GM23338 (cell line): ENCODE measurements at regions not wholly inside any gene's neighbourhood (a gene's known extent, or its start where the extent isn't known, plus 50 kb on each side); places are given as distances from the start of the nearest gene placed in this dataset.
"Not testable (repeated sequence)": the region's sequence is repeated elsewhere in the genome, so short reads cannot be mapped to it uniquely, and the experiment has no call there.

Source experiments
- ATAC-seq: fragments of 200-7000 bp; cut with Tn5 transposase; 3 replicates; pipeline ENCODE4 v1.9.1; 2020
- DNase-seq: peaks from one replicate; pipeline ENCODE4 v3.0.0-alpha.2; 2015; ENCODE audit warnings: low spot score
- H2AFZ ChIP-seq: fragments of 200-600 bp; sonication (generic); 2 replicates; pipeline ENCODE4 v1.8.0; 2016; ENCODE audit warnings: antibody characterized with exemption, mild to moderate bottlenecking, moderate library complexity
- H3F3A ChIP-seq: fragments of 200-600 bp; sonication (generic); replicated peaks from 2 replicates; pipeline ENCODE4 v1.8.0; 2017; ENCODE audit warnings: antibody characterized with exemption, mixed run types, low read depth
- H3K27ac ChIP-seq: fragments of 200-600 bp; sonication (generic); 2 replicates; pipeline ENCODE4 v1.6.1; 2016; ENCODE audit warnings: low read depth
- H3K27me3 ChIP-seq: fragments of 200-600 bp; sonication (generic); 2 replicates; pipeline ENCODE4 v1.8.0; 2016; ENCODE audit warnings: mild to moderate bottlenecking, mixed run types, moderate library complexity; ENCODE audit not compliant: insufficient read depth
- H3K36me3 ChIP-seq: fragments of 200-600 bp; sonication (generic); 2 replicates; pipeline ENCODE4 v1.8.0; 2016; ENCODE audit warnings: mild to moderate bottlenecking; ENCODE audit not compliant: insufficient read depth
- H3K4me1 ChIP-seq: fragments of 200-600 bp; sonication (generic); 2 replicates; pipeline ENCODE4 v1.8.0; 2016; ENCODE audit warnings: mild to moderate bottlenecking, moderate library complexity; ENCODE audit not compliant: insufficient read depth
- H3K4me2 ChIP-seq: fragments of 200-600 bp; sonication (generic); 2 replicates; pipeline ENCODE4 v1.7.1; 2017; ENCODE audit warnings: mixed run types
- H3K4me3 ChIP-seq: fragments of 200-600 bp; sonication (generic); 2 replicates; pipeline ENCODE4 v1.6.1; 2016; ENCODE audit warnings: mixed run types
- H3K79me2 ChIP-seq: fragments of 200-600 bp; sonication (generic); replicated peaks from 2 replicates; pipeline ENCODE4 v1.8.0; 2017; ENCODE audit warnings: mild to moderate bottlenecking; ENCODE audit not compliant: insufficient read depth
- H3K9me2 ChIP-seq: fragments of 200-600 bp; sonication (generic); 2 replicates; pipeline ENCODE4 v1.8.0; 2017; ENCODE audit not compliant: insufficient read depth
- H4K20me1 ChIP-seq: fragments of 200-600 bp; sonication (generic); replicated peaks from 2 replicates; pipeline ENCODE4 v1.8.0; 2017; ENCODE audit warnings: mild to moderate bottlenecking; ENCODE audit not compliant: insufficient read depth
- H3K27ac Mint-ChIP-seq: 2 replicates; pipeline ENCODE4 v1.8.0; 2020; ENCODE audit warnings: inconsistent platforms, mild to moderate bottlenecking, moderate library complexity, mixed read lengths
- H3K27me3 Mint-ChIP-seq: 3 replicates; pipeline ENCODE4 v1.8.0; 2022; ENCODE audit warnings: low read depth, mild to moderate bottlenecking, moderate library complexity, mixed read lengths, inconsistent platforms; ENCODE audit not compliant: insufficient read depth, poor library complexity
- H3K36me3 Mint-ChIP-seq: 3 replicates; pipeline ENCODE4 v1.8.0; 2021; ENCODE audit warnings: low read depth, mild to moderate bottlenecking, inconsistent platforms, moderate library complexity, mixed read lengths
- H3K4me1 Mint-ChIP-seq: 3 replicates; pipeline ENCODE4 v1.8.0; 2020; ENCODE audit warnings: mild to moderate bottlenecking, inconsistent platforms, mixed read lengths
- H3K4me3 Mint-ChIP-seq: 3 replicates; pipeline ENCODE4 v1.8.0; 2021; ENCODE audit warnings: moderate library complexity, mild to moderate bottlenecking, inconsistent platforms, mixed read lengths
- H3K9me3 Mint-ChIP-seq: 3 replicates; pipeline ENCODE4 v1.8.0; 2020; ENCODE audit warnings: moderate library complexity, mild to moderate bottlenecking, inconsistent platforms, mixed read lengths

GRCh38 chr1:120955961-120956360, 66.4 kb downstream of the PPIAL4A start:
- H3K9me2 ChIP-seq, H3K36me3 ChIP-seq, H3K9me3 Mint-ChIP-seq, ATAC-seq, H2AFZ ChIP-seq, H4K20me1 ChIP-seq, H3K4me3 ChIP-seq, H3K36me3 Mint-ChIP-seq, H3K79me2 ChIP-seq, H3F3A ChIP-seq, H3K27me3 ChIP-seq: not testable (repeated sequence)
- Histone ChIP-seq H3K4me2 (peak overlapping the region; percentile 39), H3K27ac (peak overlapping the region; percentile 96), H3K4me1 (peaks cover 13% of the 10 kb centered on the region)
- H3K27me3 Mint-ChIP-seq = peaks cover 14% of the 10 kb centered on the region
- H3K27ac Mint-ChIP-seq = 0 out of 2 replicates have a peak overlapping the region, but pooled peaks have one; percentile 1
- peak; percentile 51 for DNase-seq
- H3K4me3 Mint-ChIP-seq = peak overlapping the region; percentile 14; the same call in 2 of the 3 replicates
- H3K4me1 Mint-ChIP-seq = peaks cover 26% of the 10 kb centered on the region

- H3K4me1 Mint-ChIP-seq, H3K36me3 Mint-ChIP-seq, DNase-seq, H3K27ac ChIP-seq, H4K20me1 ChIP-seq, H3K4me2 ChIP-seq, H3K79me2 ChIP-seq, H3K4me1 ChIP-seq, H3F3A ChIP-seq, H3K27ac Mint-ChIP-seq, H2AFZ ChIP-seq, ATAC-seq, H3K4me3 Mint-ChIP-seq, H3K9me3 Mint-ChIP-seq, H3K36me3 ChIP-seq, H3K27me3 ChIP-seq, H3K9me2 ChIP-seq, H3K4me3 ChIP-seq, H3K27me3 Mint-ChIP-seq: not testable (repeated sequence)
These were observed 76.4 kb downstream of the PPIAL4A start for GRCh38 chr1:120966018-120966417.

GRCh38 chr1:120972863-120973262, 83.3 kb downstream of the PPIAL4A start:
- not testable (repeated sequence) for H3K79me2 ChIP-seq, H2AFZ ChIP-seq, H3K27me3 Mint-ChIP-seq, H3K9me2 ChIP-seq, H3K4me1 Mint-ChIP-seq, ATAC-seq, H3K27ac ChIP-seq, H3K4me1 ChIP-seq, H3K4me3 ChIP-seq, H3K4me2 ChIP-seq, H3F3A ChIP-seq, DNase-seq, H3K27me3 ChIP-seq, H4K20me1 ChIP-seq, H3K9me3 Mint-ChIP-seq, H3K36me3 ChIP-seq, H3K36me3 Mint-ChIP-seq, H3K4me3 Mint-ChIP-seq, H3K27ac Mint-ChIP-seq

- not testable (repeated sequence) for H3K4me2 ChIP-seq, H3K4me3 ChIP-seq, H3K4me3 Mint-ChIP-seq, H3K27ac Mint-ChIP-seq, H3K9me3 Mint-ChIP-seq, H3F3A ChIP-seq, H3K4me1 Mint-ChIP-seq, ATAC-seq, H3K36me3 Mint-ChIP-seq, H3K27me3 Mint-ChIP-seq, H4K20me1 ChIP-seq, H3K36me3 ChIP-seq, H3K27me3 ChIP-seq, H2AFZ ChIP-seq, DNase-seq, H3K79me2 ChIP-seq, H3K27ac ChIP-seq, H3K4me1 ChIP-seq, H3K9me2 ChIP-seq
These were observed 84.3 kb downstream of the PPIAL4A start for GRCh38 chr1:120973836-120974235.

GRCh38 chr1:120977279-120977678, 87.7 kb downstream of the PPIAL4A start:
- H3K4me1 Mint-ChIP-seq, H3K27ac Mint-ChIP-seq, H3K27me3 ChIP-seq, H3K4me3 Mint-ChIP-seq, ATAC-seq, H3K9me3 Mint-ChIP-seq, H3K36me3 Mint-ChIP-seq, H3K27me3 Mint-ChIP-seq, H3F3A ChIP-seq, H3K4me2 ChIP-seq, H3K9me2 ChIP-seq, H3K79me2 ChIP-seq, H4K20me1 ChIP-seq, H3K36me3 ChIP-seq, H3K27ac ChIP-seq, H2AFZ ChIP-seq, H3K4me3 ChIP-seq, H3K4me1 ChIP-seq, DNase-seq: not testable (repeated sequence)

- not testable (repeated sequence) for H3K9me2 ChIP-seq, H3K4me2 ChIP-seq, H3K9me3 Mint-ChIP-seq, H3K27me3 ChIP-seq, H4K20me1 ChIP-seq, H3K79me2 ChIP-seq, H3K4me3 ChIP-seq, ATAC-seq, H3K36me3 Mint-ChIP-seq, H3K27me3 Mint-ChIP-seq, H3K4me1 Mint-ChIP-seq, H3F3A ChIP-seq, H3K4me1 ChIP-seq, H3K27ac Mint-ChIP-seq, H3K36me3 ChIP-seq, H3K4me3 Mint-ChIP-seq, DNase-seq, H2AFZ ChIP-seq, H3K27ac ChIP-seq
These were observed 92.0 kb downstream of the PPIAL4A start for GRCh38 chr1:120981489-120982094.

- DNase-seq, H3K27me3 Mint-ChIP-seq, H3K9me2 ChIP-seq, H2AFZ ChIP-seq, H3K4me1 Mint-ChIP-seq, H3K27me3 ChIP-seq, H3K4me3 Mint-ChIP-seq, H3K9me3 Mint-ChIP-seq, H3K36me3 Mint-ChIP-seq, H3K36me3 ChIP-seq, H3K4me1 ChIP-seq, H4K20me1 ChIP-seq, H3K4me2 ChIP-seq, H3K4me3 ChIP-seq, H3K27ac ChIP-seq, H3K79me2 ChIP-seq, H3K27ac Mint-ChIP-seq, ATAC-seq, H3F3A ChIP-seq: not testable (repeated sequence)
These were observed 105.0 kb downstream of the PPIAL4A start for GRCh38 chr1:120994614-120995013.
